GM19395 (cell line): ENCODE measurements at regions not wholly inside any gene's neighbourhood (a gene's known extent, or its start where the extent isn't known, plus 50 kb on each side); places are given as distances from the start of the nearest gene placed in this dataset.
"Not testable (repeated sequence)": the region's sequence is repeated elsewhere in the genome, so short reads cannot be mapped to it uniquely, and the experiment has no call there.

Source experiments
- ATAC-seq: cut with Tn5 transposase; IDR thresholded peaks from one replicate; pipeline ENCODE4 v1.9.1; 2021; ENCODE audit warnings: mild to moderate bottlenecking, moderate library complexity; ENCODE audit not compliant: unreplicated experiment

- no peak for ATAC-seq
Measured at GRCh38 chr15:92821491-92822116, 78.5 kb upstream of the CHD2 start.

- ATAC-seq = no peak
Measured at GRCh38 chr15:92822216-92823144, 77.6 kb upstream of the CHD2 start.

GRCh38 chr15:92825985-92826384 is 74.1 kb upstream of the CHD2 start:
- ATAC-seq = no peak

- ATAC-seq = not testable (repeated sequence)
Measured at GRCh38 chr15:92827991-92828390, 72.1 kb upstream of the CHD2 start.

GRCh38 chr15:92829875-92830274 is 70.2 kb upstream of the CHD2 start:
- ATAC-seq = no peak

GRCh38 chr15:92831336-92831654 is 68.8 kb upstream of the CHD2 start:
- ATAC-seq = no peak

GRCh38 chr15:92831655-92832328 is 68.3 kb upstream of the CHD2 start:
- ATAC-seq = peak; percentile 96

- no peak for ATAC-seq
Measured at GRCh38 chr15:92833106-92833433, 67.1 kb upstream of the CHD2 start.

- no peak for ATAC-seq
Measured at GRCh38 chr15:92833493-92834271, 66.4 kb upstream of the CHD2 start.

- peak; percentile 92 for ATAC-seq
Measured at GRCh38 chr15:92839696-92840095, 60.4 kb upstream of the CHD2 start.

GRCh38 chr15:92840149-92840548 is 60.0 kb upstream of the CHD2 start:
- ATAC-seq = no peak

GRCh38 chr15:92843326-92843725 is 56.8 kb upstream of the CHD2 start:
- no peak for ATAC-seq

GRCh38 chr15:92843814-92844213 is 56.3 kb upstream of the CHD2 start:
- ATAC-seq = no peak

- ATAC-seq = peak; percentile 76
Measured at GRCh38 chr15:92845126-92845508, 55.0 kb upstream of the CHD2 start.

- ATAC-seq = no peak
Measured at GRCh38 chr15:92846741-92847140, 53.4 kb upstream of the CHD2 start.

- no peak for ATAC-seq
Measured at GRCh38 chr15:92847841-92848240, 52.3 kb upstream of the CHD2 start.

GRCh38 chr15:92848464-92848851 is 51.7 kb upstream of the CHD2 start:
- no peak for ATAC-seq

GRCh38 chr15:92848852-92849598 is 51.1 kb upstream of the CHD2 start:
- ATAC-seq = peak; percentile 62

- not testable (repeated sequence) for ATAC-seq
Measured at GRCh38 chr15:92850218-92850617, 49.9 kb upstream of the CHD2 start.
